Fibroblast of villous mesenchyme (primary cell): ENCODE measurements at regions not wholly inside any gene's neighbourhood (a gene's known extent, or its start where the extent isn't known, plus 50 kb on each side); places are given as distances from the start of the nearest gene placed in this dataset.
A peak's percentile ranks its signal among the peaks of the same experiment; 100 is the strongest.

Source experiments
- DNase-seq: peaks from one replicate; pipeline ENCODE4 v3.0.0-alpha.2; 2010; ENCODE audit warnings: low read depth
- H3K4me3 ChIP-seq: 2 replicates; pipeline ENCODE4 v1.5.1; 2011; ENCODE audit warnings: low read depth, mild to moderate bottlenecking, low read length
- CTCF ChIP-seq: IDR thresholded peaks from 2 replicates; pipeline ENCODE4 v1.5.1; 2012; ENCODE audit warnings: low read depth, mild to moderate bottlenecking, low read length; ENCODE audit not compliant: insufficient read depth

GRCh38 chr10:91576096-91576545, 56.8 kb downstream of the PPP1R3C start:
- no peak for TF ChIP-seq CTCF
- peak; percentile 36 for DNase-seq
- H3K4me3 ChIP-seq = no peak overlapping the region

DNA sequence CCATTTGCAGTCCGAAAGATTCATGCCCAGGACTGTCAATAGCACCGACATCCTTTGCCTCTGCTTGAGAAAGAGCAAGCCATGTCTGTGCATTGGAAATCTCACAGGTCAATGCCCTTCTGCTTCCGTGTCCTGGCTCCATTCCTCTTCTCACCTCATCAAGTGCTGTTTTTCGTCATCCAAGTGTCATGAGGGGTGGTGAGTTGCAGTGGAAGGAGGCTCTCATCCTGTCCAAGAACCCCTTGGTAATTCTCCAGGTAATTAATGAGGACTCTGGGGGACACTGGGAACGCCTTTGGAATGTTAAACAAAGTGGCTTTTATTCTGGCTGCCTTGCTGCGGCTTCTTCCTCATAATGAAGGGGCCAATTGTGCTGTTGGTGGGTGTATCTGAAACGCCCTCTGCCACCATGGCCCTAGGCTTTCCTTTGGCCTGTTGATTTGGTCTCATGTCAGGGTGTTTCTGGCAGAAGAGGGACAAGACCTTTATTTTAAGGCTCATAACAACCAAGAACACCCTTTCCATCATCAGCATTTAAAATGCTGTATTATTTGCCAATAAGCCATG, 57.7 kb downstream of the PPP1R3C start:
- no peak for TF ChIP-seq CTCF

DNA sequence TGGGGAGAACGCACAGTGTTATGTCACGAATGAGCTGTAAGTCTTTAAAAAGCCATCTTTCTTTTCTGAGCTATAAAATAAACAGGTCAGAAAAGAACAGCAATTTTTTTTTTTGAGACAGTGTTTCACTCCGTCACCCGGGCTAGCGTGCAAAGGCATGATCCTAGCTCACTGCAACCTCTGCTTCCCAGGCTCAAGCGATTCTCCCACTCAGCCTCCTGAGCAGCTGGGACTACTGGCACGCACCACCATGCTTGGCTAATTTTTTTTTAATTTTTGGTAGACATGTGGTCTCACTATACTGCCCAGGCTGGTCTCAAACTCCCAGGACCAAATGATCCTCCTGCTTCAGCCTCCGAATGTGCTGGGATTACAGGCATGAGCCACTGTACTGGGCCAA, 58.6 kb downstream of the PPP1R3C start:
- no peak overlapping the region for H3K4me3 ChIP-seq
- DNase-seq = no peak
- TF ChIP-seq CTCF = no peak

More for the DNA sequence above, 57.7 kb downstream of the PPP1R3C start:
- peak; percentile 33 for DNase-seq
- no peak overlapping the region for H3K4me3 ChIP-seq

DNA sequence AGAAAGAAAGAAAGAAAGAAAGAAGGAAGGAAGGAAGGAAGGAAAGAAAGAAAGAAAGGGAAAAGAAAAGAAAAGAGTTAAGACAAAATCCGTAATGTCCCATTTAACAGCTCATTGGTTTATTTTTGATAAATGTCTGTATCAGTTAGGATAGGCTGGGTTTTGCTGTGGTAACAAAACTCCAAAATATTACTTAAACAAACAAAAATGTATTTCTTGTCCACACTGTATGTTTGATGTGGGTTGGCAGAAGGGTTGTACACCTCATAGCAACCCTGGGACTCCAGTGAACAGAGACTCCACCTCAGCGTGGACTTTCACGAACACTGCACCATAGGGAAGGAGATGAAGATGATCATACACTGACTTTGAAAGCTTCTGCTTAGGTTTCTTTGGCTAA, 59.6 kb downstream of the PPP1R3C start:
- no peak overlapping the region for H3K4me3 ChIP-seq
- no peak for TF ChIP-seq CTCF
- DNase-seq = no peak

DNA sequence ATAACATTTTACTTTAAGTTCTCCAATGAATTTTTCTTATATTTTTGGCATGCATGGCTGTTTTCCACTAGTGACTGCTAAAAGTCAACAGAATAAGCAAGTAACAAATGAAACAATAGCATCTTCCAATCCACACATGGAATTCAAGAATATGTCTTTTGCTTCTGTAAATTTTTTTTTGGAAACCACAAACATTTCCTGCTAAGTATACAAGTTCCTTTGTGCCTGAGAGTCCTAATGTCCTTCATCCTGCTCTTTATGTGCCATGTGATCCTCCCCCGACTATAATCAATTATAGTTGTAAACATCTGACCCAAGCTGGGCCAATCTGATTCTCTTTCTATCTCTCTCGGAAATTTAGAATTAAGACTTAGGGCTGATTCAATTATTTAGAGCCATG, 61.2 kb downstream of the PPP1R3C start:
- DNase-seq = no peak
- H3K4me3 ChIP-seq = no peak overlapping the region
- TF ChIP-seq CTCF = no peak

- no peak for TF ChIP-seq CTCF
- H3K4me3 ChIP-seq = no peak overlapping the region
- no peak for DNase-seq
Measured at GRCh38 chr10:91570220-91570619, 62.7 kb downstream of the PPP1R3C start.

- no peak overlapping the region for H3K4me3 ChIP-seq
- DNase-seq = no peak
- TF ChIP-seq CTCF = no peak
Measured at GRCh38 chr10:91569522-91569921, 63.3 kb downstream of the PPP1R3C start.
